HS-27A (cell line): ENCODE measurements at regions not wholly inside any gene's neighbourhood (a gene's known extent, or its start where the extent isn't known, plus 50 kb on each side); places are given as distances from the start of the nearest gene placed in this dataset.
"Not testable (repeated sequence)": the region's sequence is repeated elsewhere in the genome, so short reads cannot be mapped to it uniquely, and the experiment has no call there.

Source experiments
- DNase-seq: peaks from one replicate; pipeline ENCODE4 v3.0.0-alpha.2; 2012; ENCODE audit warnings: low read depth, missing footprints

DNA sequence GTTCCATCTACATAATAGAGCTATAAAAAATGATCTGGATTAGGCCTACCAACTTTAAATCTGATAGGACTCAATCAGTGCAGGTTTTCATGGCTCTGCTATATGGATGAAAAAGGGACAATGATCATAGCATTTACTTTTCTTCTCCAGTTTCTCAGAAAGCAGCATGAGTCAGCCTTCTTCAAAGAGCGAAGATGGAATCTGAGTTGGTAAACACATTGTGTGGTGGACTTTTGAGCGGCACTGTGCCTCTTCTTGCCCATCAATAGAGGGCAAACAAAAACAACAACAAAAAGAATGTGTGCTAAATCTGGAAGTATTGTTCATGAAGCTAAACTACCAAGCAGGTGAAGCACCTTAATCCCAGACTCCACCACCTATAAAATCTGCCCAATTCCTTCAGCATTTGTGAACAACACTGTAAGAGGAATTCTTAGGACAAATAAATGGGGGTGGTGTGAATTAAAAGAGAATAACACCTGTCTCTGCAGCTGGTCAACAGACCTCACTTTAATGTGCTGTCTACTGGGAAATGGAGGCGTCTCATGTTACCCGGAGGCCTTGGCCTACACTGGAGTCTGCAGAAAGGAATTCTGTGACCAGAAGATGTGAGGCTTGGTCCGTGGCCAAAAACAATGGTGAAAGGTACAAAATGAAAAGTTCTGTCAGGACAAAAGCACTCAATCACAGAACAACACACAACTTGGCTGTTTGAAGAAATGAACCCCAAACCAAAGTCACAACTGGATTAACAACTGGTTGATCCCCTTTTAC lies 609.0 kb downstream of the IRS1 start:
- no peak for DNase-seq

DNA sequence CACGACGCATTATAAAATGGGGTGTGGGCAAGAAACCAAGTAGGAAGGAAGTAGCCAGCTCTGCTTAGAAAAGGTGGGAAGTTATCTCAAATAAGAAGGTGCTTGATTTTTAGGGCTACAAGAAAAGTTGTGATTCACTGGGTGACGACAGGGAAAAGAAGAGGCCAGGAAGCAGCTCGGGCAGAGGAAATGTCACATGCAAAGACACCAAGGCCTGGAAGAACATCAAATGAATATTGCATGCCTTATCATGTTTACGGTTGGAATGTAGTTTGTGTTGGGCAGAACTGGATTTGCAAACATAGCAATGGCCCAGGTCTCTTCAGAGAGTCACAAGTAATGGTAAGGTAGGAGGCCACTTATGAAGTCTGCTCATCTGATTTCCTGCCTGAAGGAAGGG lies 610.6 kb downstream of the IRS1 start:
- DNase-seq = no peak

DNA sequence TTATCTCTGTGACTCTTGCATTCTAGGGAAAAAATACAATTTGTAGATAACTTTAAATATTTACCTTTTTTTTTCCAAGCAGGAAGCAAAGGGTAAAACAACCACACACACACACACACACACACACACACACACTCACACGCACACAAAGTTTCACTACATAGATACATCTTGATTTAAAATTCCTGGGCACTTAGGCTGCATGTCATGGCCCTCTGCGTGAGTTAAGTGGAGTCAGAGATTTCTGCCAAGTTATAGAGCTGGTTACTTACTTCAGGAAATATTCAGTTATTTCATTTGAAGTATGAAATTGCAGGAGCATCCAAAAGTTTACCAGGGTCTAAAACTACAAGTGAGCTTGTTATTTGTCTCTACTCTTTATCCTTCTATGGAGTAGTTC lies 612.0 kb downstream of the IRS1 start:
- no peak for DNase-seq

DNA sequence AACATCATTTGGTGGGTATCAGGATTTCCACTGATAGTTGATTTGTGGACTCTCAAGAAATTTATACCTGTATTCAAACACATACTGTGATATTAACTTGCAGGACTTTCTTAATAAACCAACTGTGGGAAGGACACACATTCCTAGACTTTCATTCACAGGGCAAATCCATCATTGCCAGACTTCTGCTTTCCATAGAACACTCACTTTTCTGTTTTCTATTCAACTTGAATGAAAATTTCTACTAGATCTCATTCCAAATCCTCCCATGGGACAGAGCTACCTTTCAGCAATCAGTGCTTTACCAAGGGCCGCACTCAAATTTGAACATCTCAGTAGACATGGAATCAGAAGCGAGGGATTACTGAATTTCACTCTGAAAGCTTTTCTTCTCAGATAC lies 612.5 kb downstream of the IRS1 start:
- DNase-seq = no peak

DNA sequence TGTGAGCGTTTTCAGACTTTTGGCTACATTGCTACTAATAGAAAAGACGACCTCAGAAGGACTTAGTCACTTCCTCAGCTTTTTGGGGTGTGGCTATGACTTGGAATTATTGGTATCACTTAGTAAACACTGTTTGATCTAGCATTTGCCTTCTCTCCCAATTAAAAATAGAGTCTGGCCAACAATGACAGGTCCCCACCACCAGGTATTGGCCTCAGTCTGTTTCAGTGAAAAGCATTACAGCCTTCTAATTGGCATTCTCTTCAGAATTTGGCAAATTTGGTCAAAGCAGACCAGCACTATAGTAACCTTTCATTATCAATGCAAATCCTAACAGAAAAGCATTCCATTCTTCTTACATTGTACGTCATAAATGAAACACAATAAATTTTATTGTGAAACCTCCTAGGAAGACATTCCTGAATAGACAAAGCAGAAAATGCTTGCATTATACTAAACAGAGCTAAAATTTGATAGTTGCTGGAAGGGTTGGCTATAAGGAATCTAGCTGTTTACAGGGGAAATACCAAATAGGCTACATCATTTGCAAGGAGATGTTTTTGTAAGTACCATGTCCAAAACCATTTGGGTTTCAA lies 613.9 kb downstream of the IRS1 start:
- DNase-seq = peak; percentile 74

DNA sequence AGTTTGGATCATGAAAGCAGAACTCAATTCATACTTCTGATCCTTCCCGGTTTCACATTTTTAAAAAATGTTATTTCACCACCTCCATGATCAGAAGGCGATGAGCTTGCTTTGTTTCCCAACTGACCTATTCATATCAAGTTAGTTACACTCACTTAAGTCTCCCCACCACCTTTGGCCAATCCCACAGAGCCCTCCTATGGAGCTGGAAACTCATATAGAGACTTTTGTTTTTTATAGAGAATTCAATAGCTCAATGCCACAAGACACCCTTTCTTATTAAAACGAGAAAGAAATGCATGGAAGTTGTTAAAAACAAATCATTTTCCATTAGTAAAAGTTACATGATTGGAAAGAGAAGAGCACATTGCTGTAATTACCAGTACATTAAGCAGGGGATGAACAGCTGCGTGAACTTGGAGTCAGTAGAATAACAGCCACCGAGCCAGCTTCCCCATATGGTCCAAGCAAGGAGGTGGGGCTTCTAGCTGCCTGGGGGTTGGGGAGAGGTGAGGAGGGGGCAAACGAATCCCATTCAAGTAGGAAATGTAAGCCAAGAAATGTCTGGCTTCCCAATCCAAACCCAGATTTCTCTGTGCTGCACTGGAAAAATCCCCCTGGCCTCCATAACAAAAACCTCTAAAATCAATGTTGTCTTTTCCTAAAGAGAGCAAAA lies 614.5 kb downstream of the IRS1 start:
- no peak for DNase-seq

DNA sequence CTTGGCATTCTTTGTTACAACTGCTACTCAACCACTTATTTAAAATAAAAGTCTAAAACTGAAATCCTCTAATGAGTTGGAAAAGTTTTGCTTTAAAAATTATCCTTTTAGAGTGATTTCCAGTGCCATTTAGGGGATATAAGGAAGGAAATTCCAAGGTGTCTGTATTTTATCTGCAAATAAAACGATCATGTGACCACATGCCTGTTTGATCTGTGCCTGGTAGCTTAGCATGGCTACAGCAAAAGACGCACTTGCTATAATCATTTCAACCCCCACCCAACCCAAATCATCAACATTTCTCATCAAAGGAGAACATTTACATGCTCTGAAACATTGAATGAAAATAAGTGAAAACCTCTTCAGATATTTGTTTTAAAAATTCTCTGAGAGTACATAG lies 615.1 kb downstream of the IRS1 start:
- DNase-seq = no peak

DNA sequence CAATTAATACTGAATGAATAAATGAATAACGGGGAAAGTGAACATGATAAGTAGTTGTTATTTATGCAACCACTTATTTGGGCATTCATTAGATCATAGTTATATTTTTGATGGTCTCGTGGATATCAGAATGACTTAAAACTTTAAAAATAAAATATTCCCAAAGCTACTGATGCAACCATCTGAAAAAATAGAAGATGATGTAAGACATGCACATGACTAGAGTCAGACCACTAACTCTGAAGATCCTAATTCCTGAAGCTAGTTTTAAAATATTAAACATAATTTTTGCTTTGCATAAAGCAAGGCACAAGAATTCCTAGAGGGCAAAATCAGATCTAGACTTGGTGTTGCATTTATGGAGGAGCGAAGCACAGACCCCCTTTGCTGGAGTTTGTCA lies 616.1 kb downstream of the IRS1 start:
- no peak for DNase-seq

DNA sequence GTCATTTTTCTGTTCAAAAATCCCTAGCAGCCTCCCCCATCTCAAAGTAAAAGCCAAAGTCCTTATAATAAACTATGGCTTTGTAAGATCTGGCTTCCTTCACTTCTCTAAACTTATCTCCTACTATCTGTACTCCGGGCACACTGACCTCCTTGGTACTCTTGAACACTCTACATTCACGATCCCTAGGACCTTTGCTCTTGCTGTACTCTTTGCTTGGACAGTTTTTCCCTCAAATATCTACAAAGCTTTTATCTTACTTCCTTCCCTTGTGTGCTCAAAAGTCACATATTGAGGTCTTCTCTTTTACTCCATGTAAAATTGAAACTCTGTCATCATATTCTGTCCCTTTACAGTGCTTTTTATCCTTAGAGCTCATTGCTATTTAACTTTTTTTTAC lies 616.6 kb downstream of the IRS1 start:
- no peak for DNase-seq

DNA sequence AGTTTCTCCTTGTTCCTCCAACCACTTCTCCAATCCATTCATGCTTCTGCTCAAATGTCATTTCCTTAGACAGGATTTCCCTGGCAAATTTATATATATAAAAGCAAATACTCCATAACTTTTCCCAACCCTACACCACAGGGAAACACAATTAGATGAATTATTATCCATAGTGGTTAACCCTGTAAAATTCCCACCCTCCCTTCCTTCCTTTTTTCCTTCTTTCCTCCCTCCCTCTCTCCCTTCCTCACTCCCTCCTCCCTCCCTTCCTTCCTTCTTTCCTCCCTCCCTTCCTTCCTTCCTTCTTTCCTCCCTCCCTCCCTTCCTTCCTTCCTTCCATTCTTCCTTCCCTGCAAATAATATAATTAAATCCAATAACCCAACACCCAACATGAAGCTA lies 617.7 kb downstream of the IRS1 start:
- DNase-seq = no peak

DNA sequence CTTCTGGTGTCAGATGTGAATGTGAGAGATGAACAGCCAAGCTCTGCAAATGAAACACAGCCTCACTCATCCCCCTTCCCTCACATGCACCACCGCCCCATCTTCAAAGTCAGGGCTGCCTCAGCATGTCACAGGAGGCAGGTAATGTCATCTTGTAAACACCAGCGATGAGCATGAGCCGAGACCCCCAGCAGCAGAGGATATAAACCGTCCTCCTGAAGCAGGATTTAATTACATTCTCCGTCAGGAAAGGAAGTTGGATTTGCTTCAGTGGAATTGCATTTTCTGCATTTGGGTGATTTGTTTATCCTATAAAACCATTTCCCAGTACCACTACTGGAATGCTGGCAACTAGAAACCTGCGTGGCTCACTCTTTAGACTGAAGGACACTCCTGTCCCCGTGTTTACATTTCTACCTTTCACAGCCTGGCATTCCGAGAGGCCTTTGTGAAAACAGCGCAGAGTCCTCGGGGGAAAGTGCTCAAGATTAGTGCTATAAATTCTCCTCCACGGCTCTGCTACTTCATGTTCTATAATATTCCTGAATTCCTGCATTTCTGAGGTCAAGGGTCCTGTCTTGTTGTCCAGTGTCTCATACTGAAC lies 619.2 kb downstream of the IRS1 start:
- no peak for DNase-seq

DNA sequence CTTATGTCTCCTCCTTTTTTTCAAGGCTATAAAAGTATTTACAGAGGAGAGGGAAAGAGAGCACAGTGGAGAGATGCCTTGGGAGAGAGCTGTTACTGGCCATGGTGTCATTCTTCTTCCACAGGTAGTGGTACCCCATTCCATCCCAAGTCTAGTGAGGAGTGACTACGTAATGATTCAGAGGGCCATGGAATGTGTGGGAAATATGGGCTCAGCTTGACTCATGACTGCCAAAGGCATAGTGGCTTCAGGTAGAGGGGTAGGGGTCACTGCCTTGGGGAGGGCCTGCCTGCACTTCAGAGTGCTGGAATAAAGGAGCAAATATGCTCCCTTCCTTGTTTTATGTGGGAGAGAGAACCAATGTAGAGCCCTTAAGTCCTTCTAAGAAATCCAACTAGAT lies 620.6 kb downstream of the IRS1 start:
- no peak for DNase-seq

DNA sequence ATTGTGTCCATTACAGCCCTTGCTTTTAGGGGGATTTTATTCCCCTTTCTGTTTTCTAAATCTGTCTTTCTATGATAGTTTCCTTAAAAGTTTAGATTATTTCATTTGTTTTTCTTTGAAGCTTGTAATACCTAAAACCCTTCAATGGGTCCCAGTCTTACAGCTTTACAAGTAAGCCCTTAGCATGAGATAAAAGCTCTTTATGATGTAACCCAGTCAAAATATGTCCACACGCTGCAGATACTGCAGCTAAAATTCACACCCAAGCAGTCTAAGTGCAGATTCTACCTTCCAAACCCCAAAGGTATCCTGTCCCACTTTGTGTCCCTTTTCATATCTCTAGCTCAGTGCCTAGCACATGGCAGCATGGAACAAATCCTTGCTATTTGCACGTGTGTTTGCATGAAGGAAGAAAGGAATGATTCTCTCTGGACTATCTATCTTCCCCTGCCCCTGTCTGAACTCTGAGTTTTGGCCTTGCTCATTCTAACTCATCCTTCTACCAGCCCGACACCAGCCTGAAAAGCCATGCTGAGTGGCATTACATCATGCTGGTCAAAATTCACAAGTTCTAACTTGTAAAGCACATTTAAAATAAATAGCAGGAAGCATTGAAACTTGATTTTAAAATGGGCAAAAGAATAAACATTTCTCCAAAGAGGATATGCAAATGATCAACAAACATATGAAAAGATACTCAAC lies 623.2 kb downstream of the IRS1 start:
- DNase-seq = no peak

DNA sequence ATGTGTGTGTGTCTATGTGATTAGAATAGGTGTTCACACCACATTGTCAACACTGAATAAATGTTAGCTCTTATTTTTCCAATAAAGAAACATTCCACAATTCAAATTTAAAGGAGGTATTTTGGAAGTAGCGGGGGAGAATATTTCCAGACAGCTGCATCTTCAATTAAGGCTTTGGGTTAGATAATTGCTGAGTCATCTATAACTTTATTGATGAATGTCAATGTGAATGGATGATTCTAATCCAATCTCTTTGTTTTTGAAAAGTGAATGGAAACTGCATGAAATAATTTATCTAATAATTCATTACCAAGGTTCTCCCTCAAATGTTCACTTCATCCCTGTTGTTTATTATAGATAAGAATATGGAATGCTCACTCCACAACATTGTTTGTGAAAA lies 625.2 kb downstream of the IRS1 start:
- DNase-seq = no peak

DNA sequence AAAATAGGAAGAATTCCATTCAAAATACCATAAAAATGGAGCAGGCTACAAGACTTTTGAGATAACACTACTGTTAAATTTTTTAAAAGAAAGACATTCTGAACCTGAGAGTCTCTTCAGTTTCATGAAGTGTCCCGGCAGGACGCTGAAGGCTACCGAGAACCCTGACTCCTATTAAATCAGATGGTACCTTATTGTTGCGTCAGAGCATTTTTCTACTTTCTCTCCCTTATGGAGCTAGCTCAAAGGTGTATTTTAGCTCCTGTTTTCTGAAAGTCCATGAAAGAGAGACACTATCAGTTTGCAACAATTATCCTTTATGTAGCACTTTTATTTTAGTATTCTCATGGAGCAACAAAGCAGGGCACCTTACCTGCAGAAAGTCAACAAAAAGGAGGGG lies 626.7 kb downstream of the IRS1 start:
- no peak for DNase-seq

DNA sequence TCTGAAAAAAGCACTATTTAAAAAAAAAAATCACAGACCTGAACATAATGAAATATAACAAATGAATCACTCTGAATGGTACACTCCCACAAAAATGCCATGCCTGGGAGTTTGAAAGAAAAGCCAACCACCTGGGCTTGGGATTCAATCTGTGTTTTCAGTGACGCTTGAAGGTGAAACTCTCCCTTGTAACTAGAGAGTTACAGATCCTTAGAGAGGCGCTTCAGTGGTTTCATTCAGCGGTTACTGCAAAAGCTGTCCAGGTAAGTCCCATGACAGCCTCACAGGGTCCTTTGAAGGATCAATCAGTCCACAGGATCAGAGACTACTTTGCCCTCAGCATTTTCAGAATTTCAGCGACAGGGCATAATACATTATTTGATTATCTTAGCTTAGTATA lies 627.3 kb downstream of the IRS1 start:
- no peak for DNase-seq

DNA sequence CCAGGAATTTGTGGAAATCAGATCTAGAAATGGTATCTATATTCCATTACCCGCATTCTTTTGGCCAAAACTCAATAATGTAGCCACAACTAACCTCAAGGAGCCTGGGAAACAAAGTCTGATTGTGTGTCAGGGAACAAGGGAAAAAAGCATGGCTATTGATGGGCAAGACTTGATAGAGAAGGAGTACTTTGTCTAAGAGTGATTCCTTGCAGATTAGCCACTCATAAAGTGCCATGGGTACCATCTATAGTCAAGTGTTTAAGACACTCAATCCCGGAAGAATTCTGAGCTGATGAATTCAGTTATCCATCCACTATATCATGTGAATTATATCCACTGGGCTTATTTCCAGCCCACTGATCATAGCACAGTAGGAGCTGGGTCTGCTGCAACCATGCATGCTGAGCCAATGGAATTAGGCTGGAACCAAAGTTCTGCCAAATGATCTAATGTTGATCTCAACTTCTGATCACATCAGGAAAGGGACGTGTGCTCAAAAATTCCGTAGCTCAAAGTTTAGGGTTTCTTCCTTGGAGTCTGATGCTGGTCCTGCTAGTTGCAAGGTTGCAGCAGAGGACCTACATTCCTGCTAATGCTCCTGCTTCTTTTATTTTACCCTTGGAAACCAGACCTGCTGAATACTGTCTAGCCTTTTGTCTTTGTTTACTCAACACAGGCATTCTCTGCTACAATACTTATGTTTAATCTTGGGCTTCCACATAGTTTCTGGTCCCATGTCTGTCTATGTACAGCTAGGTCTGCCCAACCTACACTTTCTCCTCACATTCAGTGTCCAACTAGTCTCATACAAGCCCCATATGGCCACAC lies 629.7 kb downstream of the IRS1 start:
- DNase-seq = no peak

DNA sequence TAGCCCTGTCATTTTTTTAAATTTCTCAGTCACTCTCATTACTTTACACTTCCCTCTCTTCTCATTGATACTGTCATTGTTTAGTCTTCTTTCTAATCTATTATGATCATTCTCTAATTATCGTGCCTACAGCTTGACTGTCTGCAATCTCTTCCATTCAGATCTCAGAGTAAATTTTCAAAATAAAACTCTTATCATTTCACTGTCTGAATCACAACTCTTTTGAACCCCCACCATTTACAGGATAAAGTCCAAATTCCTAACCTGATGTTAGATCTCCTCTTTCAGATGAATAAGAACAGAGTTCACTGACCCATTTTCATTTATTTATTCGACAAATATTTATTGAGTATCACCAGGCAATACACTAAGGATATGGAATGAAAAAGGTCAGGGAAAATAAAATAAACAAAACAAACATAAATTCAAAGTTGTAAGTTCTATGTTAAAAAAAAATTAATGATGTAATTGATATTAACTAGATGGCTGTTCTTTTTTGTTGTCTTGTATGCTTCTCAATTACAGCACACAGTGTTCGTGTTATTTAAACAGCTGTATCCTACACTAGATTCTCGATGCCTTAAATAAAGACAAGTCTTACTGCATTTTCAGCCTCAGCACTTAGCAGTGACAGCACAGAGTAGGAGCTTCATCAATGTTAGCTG lies 631.0 kb downstream of the IRS1 start:
- no peak for DNase-seq

DNA sequence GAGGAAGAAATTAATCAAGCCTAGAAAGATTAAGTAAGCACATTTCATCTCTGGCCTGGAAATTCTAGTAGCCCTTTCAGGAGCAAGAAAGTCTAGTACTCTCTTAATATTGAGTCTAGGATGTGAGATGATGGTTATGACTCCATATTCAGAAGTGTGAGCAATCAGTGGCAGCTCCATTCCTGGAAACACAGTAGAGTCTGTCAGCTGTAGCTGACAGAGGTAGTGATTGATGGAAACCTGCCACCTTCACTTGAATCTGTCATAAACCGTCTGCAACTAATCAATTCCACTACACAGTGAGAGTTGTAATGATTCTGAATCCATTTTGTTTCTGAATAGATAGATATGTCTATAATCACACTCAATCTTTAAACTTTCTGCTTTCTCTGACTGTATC lies 635.1 kb downstream of the IRS1 start:
- no peak for DNase-seq

DNA sequence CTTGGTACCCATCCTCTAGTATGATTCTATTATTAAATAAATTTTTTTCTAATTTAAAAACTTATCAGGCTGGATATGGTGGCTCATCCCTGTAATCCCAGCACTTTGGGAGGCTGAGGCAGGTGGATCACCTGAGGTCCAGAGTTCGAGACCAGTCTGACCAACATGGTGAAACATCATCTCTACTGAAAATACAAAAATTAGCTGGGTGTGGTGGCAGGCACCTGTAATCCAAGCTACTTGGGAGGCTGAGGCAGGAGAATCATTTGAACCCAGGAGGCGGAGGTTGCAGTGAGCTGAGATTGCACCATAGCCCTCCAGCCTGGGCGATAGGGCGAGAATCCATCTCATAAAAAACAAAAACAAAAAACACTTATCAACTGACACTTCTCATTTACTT lies 639.0 kb downstream of the IRS1 start:
- DNase-seq = not testable (repeated sequence)

DNA sequence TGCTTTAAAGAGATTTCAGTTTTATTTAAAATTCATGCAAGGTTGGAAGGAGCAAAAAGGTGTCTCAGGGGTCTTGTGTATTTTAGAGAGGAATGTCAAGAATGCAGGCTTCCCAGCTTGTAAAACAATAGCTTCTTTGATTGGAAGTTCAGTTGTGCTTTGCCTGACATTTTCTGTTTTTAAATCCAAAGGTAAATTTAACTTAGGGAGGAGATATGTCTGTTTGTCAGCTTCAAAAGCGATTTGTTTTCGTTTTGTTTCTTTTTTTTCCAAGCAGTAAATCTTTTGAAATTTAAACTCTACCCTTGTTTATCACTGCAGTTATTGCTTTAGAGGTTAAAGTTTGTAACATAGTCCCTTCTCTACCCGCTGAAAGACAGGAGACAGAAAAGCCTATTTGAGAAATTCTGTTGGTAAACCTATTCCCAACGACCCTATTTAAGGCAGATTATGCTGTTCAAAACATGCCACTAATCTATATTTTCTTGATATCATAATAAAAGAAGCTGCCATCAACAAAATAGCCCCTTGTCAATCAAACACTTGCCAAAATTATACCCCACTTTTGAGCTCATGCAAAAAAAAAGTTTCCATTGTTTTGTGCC lies 639.6 kb downstream of the IRS1 start:
- no peak for DNase-seq
